ENCODE measurements at regions not wholly inside any gene's neighbourhood (a gene's known extent, or its start where the extent isn't known, plus 50 kb on each side); places are given as distances from the start of the nearest gene placed in this dataset.

DNA sequence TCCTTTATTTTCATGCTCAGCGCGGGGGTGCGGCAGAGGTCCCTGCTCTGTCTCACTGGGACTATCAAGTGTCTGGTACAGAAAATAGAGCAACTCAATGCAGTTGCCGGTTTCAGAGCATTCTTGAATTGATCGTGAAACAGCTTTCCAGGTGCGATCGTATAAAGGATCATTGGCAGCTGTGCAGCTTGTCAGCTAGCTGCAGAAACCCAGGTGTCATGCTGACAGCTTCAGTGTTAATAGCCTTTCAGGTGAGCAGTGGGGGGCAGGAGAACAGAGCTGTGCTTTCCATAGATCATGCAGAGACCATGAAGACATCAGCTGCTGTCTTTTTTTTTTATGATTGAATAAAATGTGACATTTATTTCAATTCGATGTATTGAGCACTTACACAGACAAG, 583.9 kb downstream of the NLGN4X start:
- SMC1A ChIA-PET (ENCODE audit: uncharacterized antibody, unreplicated experiment): no interaction called here
- 88% methylated on average over 8 of the region's 8 CpGs for WGBS (ENCODE audit: insufficient coverage, insufficient replicate concordance, low lambda C conversion rate, missing lambda C conversion rate)
- POLR2A ChIA-PET: interaction anchor here (0.7 kb wide), 1 partner anchor 216 kb away, joined by 3 read pairs; no protein-coding TSS in a partner anchor
- Histone ChIP-seq H3K79me2 (ENCODE audit: control insufficient read depth, insufficient read depth, low read length) (no peaks in the 10 kb centered on the region), H3K9me3 (replicated peaks; ENCODE audit: control insufficient read depth, insufficient read depth, low read length) (no peaks in the 10 kb centered on the region; the same call in 1 of the 3 replicates), H3K4me3 (no peak overlapping the region), H3K27me3 (replicated peaks in 1 of 2; ENCODE audit: control insufficient read depth in 2 of 2, insufficient read depth in 2 of 2, low read length in 1 of 2) (no peaks in the 10 kb centered on the region), H3K36me3 (ENCODE audit: control insufficient read depth in 2 of 2, insufficient read depth in 2 of 2, low read length in 1 of 2) (no peaks in the 10 kb centered on the region), H4K20me1 (ENCODE audit: control insufficient read depth, insufficient read depth) (no peaks in the 10 kb centered on the region), H3K27ac (ENCODE audit: control insufficient read depth, insufficient read depth) (no peak overlapping the region), H2AFZ (ENCODE audit: control insufficient read depth, low read depth, low read length) (no peak overlapping the region), H3K4me1 (ENCODE audit: control insufficient read depth, insufficient read depth, low read length) (peaks cover 15% of the 10 kb centered on the region), H3K9ac (ENCODE audit: control insufficient read depth, insufficient read depth, low read length) (no peak overlapping the region), H3K4me2 (ENCODE audit: control insufficient read depth, insufficient read depth) (no peak overlapping the region)
- BruUV-seq (replicated peaks): no TSS peak
- CTCF ChIA-PET: interaction anchor here (0.6 kb wide), 1 partner anchor 822 kb away, joined by 3 read pairs; no protein-coding TSS in a partner anchor
- 0 out of 2 replicates have a peak, but pooled peaks have one; percentile 19 for TF ChIP-seq TCF12 (IDR thresholded peaks at IDR 0.05; ENCODE audit: low read depth, low read length)
- no peak for TF ChIP-seq BRCA1 (IDR thresholded peaks at IDR 0.05; ENCODE audit: low read depth, low read length)
- ATAC-seq (no peak), FAIRE-seq (no peak), DNase-seq (ENCODE audit: low read depth, low spot score) (no peak)
- RAD21 ChIA-PET (ENCODE audit: unreplicated experiment): no interaction called here
- in situ Hi-C loops (cut with MboI) (no loop called here), intact Hi-C loops (cut with micrococcal nuclease; ENCODE audit: unreplicated experiment) (no loop called here)

DNA sequence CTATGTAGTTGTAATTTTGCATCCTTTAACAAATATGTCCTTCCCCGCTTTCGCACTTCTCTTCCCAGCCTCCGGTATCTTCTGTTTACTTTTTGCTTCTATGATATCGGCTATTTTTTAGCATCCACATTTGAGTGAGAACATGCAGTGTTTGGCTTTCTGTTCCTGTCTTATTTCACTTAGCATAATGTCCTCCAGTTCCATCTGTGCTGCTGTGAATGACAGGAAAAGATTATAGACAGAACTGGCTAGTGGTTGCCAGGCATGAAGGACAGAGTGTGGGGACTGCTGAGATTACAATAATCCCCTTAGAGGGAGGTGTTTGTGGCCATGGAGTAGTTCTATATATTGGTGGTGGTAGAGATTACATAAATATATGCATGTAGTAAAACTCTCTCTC, 588.6 kb downstream of the NLGN4X start:
- in situ Hi-C loops (cut with MboI): no loop called here
- ChIA-PET CTCF (no interaction called here), SMC1A (ENCODE audit: uncharacterized antibody, unreplicated experiment) (no interaction called here), POLR2A (no interaction called here), RAD21 (ENCODE audit: unreplicated experiment) (no interaction called here)
- no peaks in the 10 kb centered on the region for H3K27me3 ChIP-seq (replicated peaks in 1 of 2; ENCODE audit: control insufficient read depth in 2 of 2, insufficient read depth in 2 of 2, low read length in 1 of 2)
- no peaks in the 10 kb centered on the region for H3K9me3 ChIP-seq (replicated peaks; ENCODE audit: control insufficient read depth, insufficient read depth, low read length)
- H3K4me2 ChIP-seq (ENCODE audit: control insufficient read depth, insufficient read depth): no peak overlapping the region
- DNase-seq (ENCODE audit: low read depth, low spot score) (no peak), FAIRE-seq (no peak), ATAC-seq (no peak)
- no peak overlapping the region for H2AFZ ChIP-seq (ENCODE audit: control insufficient read depth, low read depth, low read length)
- TF ChIP-seq TBL1XR1 (IDR thresholded peaks at IDR 0.05; ENCODE audit: low read depth, low read length) (no peak), CBFB (IDR thresholded peaks at IDR 0.05; ENCODE audit: low read depth) (no peak), RAD51 (IDR thresholded peaks at IDR 0.05) (no peak), NR2F1 (conservative IDR thresholded peaks at IDR 0.05) (no peak), RBBP5 (conservative IDR thresholded peaks at IDR 0.05) (no peak), MEF2B (IDR thresholded peaks at IDR 0.05; ENCODE audit: partially characterized antibody, poor library complexity, severe bottlenecking) (no peak), SP1 (IDR thresholded peaks at IDR 0.05; ENCODE audit: low read depth, low read length) (no peak), MXI1 (IDR thresholded peaks at IDR 0.05; ENCODE audit: low read depth, low read length) (no peak)
- TF ChIP-seq, protein P1, sequence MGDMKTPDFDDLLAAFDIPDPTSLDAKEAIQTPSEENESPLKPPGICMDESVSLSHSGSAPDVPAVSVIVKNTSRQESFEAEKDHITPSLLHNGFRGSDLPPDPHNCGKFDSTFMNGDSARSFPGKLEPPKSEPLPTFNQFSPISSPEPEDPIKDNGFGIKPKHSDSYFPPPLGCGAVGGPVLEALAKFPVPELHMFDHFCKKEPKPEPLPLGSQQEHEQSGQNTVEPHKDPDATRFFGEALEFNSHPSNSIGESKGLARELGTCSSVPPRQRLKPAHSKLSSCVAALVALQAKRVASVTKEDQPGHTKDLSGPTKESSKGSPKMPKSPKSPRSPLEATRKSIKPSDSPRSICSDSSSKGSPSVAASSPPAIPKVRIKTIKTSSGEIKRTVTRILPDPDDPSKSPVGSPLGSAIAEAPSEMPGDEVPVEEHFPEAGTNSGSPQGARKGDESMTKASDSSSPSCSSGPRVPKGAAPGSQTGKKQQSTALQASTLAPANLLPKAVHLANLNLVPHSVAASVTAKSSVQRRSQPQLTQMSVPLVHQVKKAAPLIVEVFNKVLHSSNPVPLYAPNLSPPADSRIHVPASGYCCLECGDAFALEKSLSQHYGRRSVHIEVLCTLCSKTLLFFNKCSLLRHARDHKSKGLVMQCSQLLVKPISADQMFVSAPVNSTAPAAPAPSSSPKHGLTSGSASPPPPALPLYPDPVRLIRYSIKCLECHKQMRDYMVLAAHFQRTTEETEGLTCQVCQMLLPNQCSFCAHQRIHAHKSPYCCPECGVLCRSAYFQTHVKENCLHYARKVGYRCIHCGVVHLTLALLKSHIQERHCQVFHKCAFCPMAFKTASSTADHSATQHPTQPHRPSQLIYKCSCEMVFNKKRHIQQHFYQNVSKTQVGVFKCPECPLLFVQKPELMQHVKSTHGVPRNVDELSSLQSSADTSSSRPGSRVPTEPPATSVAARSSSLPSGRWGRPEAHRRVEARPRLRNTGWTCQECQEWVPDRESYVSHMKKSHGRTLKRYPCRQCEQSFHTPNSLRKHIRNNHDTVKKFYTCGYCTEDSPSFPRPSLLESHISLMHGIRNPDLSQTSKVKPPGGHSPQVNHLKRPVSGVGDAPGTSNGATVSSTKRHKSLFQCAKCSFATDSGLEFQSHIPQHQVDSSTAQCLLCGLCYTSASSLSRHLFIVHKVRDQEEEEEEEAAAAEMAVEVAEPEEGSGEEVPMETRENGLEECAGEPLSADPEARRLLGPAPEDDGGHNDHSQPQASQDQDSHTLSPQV (IDR thresholded peaks at IDR 0.05): no peak
- TF ChIP-seq, protein P2, sequence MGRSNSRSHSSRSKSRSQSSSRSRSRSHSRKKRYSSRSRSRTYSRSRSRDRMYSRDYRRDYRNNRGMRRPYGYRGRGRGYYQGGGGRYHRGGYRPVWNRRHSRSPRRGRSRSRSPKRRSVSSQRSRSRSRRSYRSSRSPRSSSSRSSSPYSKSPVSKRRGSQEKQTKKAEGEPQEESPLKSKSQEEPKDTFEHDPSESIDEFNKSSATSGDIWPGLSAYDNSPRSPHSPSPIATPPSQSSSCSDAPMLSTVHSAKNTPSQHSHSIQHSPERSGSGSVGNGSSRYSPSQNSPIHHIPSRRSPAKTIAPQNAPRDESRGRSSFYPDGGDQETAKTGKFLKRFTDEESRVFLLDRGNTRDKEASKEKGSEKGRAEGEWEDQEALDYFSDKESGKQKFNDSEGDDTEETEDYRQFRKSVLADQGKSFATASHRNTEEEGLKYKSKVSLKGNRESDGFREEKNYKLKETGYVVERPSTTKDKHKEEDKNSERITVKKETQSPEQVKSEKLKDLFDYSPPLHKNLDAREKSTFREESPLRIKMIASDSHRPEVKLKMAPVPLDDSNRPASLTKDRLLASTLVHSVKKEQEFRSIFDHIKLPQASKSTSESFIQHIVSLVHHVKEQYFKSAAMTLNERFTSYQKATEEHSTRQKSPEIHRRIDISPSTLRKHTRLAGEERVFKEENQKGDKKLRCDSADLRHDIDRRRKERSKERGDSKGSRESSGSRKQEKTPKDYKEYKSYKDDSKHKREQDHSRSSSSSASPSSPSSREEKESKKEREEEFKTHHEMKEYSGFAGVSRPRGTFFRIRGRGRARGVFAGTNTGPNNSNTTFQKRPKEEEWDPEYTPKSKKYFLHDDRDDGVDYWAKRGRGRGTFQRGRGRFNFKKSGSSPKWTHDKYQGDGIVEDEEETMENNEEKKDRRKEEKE (IDR thresholded peaks at IDR 0.05): no peak
- 82% methylated on average over 4 of the region's 4 CpGs for WGBS (ENCODE audit: insufficient coverage, insufficient replicate concordance, low lambda C conversion rate, missing lambda C conversion rate)
- H3K27ac ChIP-seq (ENCODE audit: control insufficient read depth, insufficient read depth): no peak overlapping the region
- no peak overlapping the region for H3K4me3 ChIP-seq
- no peak overlapping the region for H3K9ac ChIP-seq (ENCODE audit: control insufficient read depth, insufficient read depth, low read length)
- no peaks in the 10 kb centered on the region for H3K4me1 ChIP-seq (ENCODE audit: control insufficient read depth, insufficient read depth, low read length)
- intact Hi-C loops (cut with micrococcal nuclease; ENCODE audit: unreplicated experiment): no loop called here
- no TSS peak for BruUV-seq (replicated peaks)
- no peaks in the 10 kb centered on the region for H4K20me1 ChIP-seq (ENCODE audit: control insufficient read depth, insufficient read depth)
- no peaks in the 10 kb centered on the region for H3K36me3 ChIP-seq (ENCODE audit: control insufficient read depth in 2 of 2, insufficient read depth in 2 of 2, low read length in 1 of 2)
- H3K79me2 ChIP-seq (ENCODE audit: control insufficient read depth, insufficient read depth, low read length): no peaks in the 10 kb centered on the region

Measured in GM12878 (cell line).